KBM-7 (cell line): ENCODE measurements at regions not wholly inside any gene's neighbourhood (a gene's known extent, or its start where the extent isn't known, plus 50 kb on each side); places are given as distances from the start of the nearest gene placed in this dataset.

ENCODE experiments used
- DNase-seq: peaks from one replicate; pipeline ENCODE4 v3.0.0-alpha.2; 2015
- in situ Hi-C: fragments of 300-500 bp; cut with MboI; formaldehyde crosslinking; loops from 2 replicates; pipeline ENCODE4 v1.14.3; 2020; ENCODE audit warnings: low sequenced_read_pairs, low pct_unique_long_range_greater_than_20kb, mixed read lengths

- in situ Hi-C loops: no loop called here
- no peak for DNase-seq
Measured at GRCh38 chr10:128871671-128872231, 595.3 kb upstream of the MGMT start.

GRCh38 chr10:128873411-128874054, 593.5 kb upstream of the MGMT start:
- no peak for DNase-seq
- in situ Hi-C loops: no loop called here

GRCh38 chr10:128874331-128874730, 592.7 kb upstream of the MGMT start:
- DNase-seq: no peak
- in situ Hi-C loops: no loop called here

- DNase-seq: no peak
- in situ Hi-C loops: no loop called here
Measured at GRCh38 chr10:128875030-128875744, 591.9 kb upstream of the MGMT start.

GRCh38 chr10:128875956-128876736, 590.9 kb upstream of the MGMT start:
- in situ Hi-C loops: no loop called here
- DNase-seq: no peak

GRCh38 chr10:128877141-128877540, 589.9 kb upstream of the MGMT start:
- in situ Hi-C loops: no loop called here
- no peak for DNase-seq

- in situ Hi-C loops: no loop called here
- no peak for DNase-seq
Measured at GRCh38 chr10:128877936-128878335, 589.1 kb upstream of the MGMT start.

GRCh38 chr10:128879030-128879429, 588.0 kb upstream of the MGMT start:
- no peak for DNase-seq
- in situ Hi-C loops: no loop called here

GRCh38 chr10:128879441-128880140, 587.5 kb upstream of the MGMT start:
- DNase-seq: no peak
- in situ Hi-C loops: no loop called here

- no peak for DNase-seq
- in situ Hi-C loops: no loop called here
Measured at GRCh38 chr10:128880159-128880725, 586.8 kb upstream of the MGMT start.

GRCh38 chr10:128881086-128881485, 586.0 kb upstream of the MGMT start:
- no peak for DNase-seq
- in situ Hi-C loops: no loop called here

- no peak for DNase-seq
- in situ Hi-C loops: no loop called here
Measured at GRCh38 chr10:128883231-128884032, 583.6 kb upstream of the MGMT start.

GRCh38 chr10:128884033-128884425, 583.0 kb upstream of the MGMT start:
- in situ Hi-C loops: no loop called here
- no peak for DNase-seq

- in situ Hi-C loops: no loop called here
- DNase-seq: no peak
Measured at GRCh38 chr10:128884496-128885072, 582.5 kb upstream of the MGMT start.

- in situ Hi-C loops: no loop called here
- no peak for DNase-seq
Measured at GRCh38 chr10:128885573-128886555, 581.2 kb upstream of the MGMT start.

- in situ Hi-C loops: no loop called here
- DNase-seq: no peak
Measured at GRCh38 chr10:128887856-128888255, 579.2 kb upstream of the MGMT start.

GRCh38 chr10:128892005-128892404, 575.0 kb upstream of the MGMT start:
- DNase-seq: no peak
- in situ Hi-C loops: no loop called here
